Activated effector memory CD4-positive, alpha-beta T cell treated with Interleukin-2 at 50 U/mL for 16 hours (primary cell): ENCODE measurements at regions not wholly inside any gene's neighbourhood (a gene's known extent, or its start where the extent isn't known, plus 50 kb on each side); places are given as distances from the start of the nearest gene placed in this dataset.
"Not testable (repeated sequence)": the region's sequence is repeated elsewhere in the genome, so short reads cannot be mapped to it uniquely, and the experiment has no call there.

ENCODE experiments used
- DNase-seq: peaks from one replicate; pipeline ENCODE4 v3.0.0-alpha.2; 2020

DNA sequence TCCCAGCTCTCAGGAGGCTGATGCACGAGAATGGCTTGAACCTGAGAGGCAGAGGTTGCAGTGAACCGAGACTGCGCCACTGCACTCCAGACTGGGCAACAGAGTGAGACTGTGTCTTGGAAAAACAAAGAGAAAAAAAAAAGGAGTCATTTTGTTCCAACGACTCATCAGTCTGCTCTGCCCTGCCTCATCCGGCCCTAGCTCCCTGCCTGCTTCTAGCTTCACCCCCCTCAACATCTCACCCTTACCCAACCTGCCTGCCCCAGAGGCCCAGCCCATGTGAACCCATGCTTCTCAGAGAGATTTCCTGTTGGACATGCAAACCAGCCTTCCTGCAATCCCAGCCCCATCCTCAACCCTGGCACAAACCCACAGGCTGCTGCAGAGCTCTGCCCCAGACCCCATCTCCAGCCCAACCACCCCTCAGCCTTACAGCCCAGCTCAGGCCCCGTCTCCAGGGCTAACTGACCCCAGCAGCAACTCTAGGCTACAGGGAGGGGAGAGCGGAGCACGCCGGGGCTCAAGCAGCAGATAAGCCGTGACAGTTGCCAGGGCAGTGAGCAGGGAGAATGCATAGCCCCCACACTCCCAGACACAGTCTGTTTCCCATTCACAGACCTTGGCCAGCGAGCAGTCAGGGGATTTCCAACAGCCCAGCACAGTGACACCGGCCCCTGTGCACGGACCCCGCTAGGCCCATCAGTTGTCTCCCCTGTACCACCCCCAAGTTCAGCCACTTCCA lies 86.0 kb upstream of the KCTD7 start:
- no peak for DNase-seq

DNA sequence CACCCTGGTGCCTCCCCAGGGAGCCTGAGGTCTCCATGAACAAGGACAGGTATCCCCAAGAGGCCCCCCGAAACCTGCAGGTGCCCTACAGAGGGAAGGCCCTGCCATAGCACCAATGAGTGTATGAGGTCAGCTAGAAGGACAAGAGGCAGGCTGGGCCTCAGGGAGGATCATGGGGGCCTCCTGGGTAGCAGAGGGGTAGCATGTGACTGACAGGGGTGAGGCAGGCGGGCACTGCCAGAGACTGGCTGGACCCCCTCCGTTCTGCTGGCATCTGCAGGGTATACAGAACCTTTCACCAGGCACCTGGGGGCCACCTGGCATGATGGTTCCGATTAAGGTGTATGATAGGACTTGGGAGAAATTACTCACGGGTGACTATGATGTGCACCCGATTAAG lies 79.2 kb upstream of the KCTD7 start:
- no peak for DNase-seq

DNA sequence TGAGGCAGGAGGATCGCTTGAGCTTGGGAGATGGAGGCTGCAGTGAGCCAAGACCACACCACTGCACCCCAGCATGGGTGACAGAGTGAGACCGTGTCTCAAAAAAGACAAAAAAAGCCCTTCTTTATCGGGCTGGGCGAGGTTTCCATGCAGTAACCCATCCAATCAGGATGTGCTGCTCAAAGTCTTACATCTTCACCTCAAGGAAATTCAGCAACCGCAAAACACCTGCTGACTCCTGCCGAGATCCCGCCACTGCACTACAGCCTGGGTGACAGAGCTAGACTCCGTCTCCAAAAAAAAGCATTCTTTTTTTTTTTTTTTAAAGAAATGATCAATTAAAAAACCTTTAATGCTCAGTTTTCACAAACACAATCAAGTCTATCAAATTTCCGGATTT lies 75.7 kb upstream of the KCTD7 start:
- DNase-seq = no peak

DNA sequence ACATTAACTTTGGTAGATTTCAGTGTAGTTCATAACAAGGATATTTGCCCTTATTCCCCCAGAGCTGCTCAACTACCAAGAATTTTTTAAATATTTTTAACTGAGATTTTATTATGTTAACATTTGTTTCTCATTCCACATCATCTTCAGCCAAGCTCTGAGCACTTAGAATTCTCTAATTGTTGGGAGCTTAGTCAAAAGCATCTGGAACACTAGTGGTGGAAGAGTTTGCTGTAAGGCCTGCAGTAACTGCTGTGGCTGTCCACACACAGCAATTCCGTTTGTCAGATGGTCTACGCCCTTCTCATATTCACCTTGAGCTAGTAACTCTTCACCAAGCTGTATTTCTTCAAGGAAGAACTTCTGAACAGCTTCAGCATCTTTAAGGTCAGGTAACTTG lies 75.0 kb upstream of the KCTD7 start:
- not testable (repeated sequence) for DNase-seq

DNA sequence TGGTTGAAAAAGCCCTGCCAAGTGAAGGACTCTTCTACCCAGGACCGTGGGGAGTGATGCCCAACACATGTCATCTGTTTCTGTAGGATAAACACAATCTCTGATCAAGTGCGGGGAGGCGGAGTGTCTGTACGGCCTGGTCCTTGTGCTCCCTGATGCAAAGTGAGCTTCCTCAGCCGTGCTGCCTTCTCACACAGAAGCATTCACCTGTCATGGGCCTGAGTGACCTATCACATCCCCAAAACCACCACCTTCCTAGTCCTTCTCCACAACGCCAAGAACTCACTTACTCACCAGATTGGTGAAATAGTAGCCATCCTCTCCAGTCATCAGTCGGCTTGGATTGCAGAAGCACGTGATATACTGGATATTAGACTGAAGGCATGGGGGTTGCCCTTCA lies 74.4 kb upstream of the KCTD7 start:
- DNase-seq = not testable (repeated sequence)

DNA sequence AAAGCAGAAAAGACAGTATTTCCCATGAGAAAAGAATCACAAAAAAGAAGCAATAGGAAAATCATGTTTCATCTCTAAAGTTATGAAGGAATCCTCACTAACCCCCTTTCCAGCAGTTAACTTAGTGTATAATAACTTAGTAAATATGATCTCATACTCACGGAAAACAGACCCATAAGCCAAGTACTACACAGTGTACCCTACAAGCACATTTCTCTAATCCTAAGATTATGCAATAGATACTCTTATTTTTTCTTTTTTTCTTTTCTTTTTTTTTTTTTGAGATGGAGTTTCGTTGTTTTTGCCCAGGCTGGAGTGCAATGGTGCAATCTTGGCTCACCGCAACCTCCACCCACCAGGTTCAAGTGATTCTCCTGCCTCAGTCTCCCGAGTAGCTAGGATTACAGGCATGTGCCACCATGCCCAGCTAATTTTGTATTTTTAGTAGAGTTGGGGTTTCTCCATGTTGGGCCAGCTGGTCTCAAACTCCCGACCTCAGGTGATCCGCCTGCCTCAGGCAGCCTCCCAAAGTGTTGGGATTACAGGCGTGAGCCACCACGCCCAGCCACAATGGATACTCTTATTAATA lies 73.7 kb upstream of the KCTD7 start:
- DNase-seq = not testable (repeated sequence)

DNA sequence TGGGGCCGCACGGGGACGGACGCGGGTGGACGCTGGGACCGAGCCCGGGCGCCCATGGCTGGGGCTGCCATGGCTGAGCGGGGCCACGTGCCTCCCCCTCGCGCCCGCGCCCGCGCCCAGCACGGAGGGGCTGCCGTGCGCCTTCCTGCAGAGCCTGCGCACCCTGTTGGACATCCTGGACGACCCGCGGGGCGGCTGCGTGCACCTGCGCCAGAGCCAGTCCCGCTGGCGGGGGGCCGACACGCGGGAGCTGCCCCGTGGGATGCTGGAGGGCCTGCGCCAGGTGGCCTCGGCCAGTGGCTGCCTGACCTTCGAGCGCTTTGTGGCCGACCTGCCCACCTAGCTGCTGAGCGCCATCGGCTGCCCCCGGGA lies 72.5 kb upstream of the KCTD7 start:
- no peak for DNase-seq

DNA sequence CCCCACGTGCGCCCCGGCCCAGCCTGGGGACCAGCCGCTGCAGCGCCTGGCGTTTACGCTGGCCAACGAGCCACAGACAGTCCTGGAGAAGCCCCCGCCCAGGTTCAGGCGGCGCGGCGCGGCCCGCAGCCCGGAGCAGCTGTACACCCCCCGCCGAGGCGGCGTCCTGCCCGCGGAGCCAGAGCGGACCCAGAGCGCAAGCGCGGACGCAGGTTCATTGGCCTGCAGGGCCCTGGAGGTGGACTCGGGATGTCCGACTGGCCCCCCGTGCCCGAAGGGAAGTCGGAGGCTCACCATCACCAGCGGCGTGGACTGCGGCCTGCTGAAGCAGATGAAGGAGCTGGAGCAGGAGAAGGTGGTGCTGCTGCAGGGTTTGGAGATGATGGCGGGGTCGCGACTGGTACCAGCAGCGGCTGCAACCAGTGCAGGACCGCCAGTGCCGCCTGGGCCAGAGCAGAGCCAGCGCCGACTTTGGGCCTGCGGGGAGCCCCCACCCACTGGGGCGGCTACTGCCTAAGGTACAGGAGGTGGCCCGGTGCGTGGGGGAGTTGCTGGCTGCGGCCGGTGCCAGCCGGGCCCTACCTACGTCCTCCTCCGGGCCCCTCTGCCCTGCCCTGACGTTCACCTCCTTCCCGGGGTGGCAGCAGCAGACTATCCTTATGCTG lies 72.0 kb upstream of the KCTD7 start:
- DNase-seq = no peak

DNA sequence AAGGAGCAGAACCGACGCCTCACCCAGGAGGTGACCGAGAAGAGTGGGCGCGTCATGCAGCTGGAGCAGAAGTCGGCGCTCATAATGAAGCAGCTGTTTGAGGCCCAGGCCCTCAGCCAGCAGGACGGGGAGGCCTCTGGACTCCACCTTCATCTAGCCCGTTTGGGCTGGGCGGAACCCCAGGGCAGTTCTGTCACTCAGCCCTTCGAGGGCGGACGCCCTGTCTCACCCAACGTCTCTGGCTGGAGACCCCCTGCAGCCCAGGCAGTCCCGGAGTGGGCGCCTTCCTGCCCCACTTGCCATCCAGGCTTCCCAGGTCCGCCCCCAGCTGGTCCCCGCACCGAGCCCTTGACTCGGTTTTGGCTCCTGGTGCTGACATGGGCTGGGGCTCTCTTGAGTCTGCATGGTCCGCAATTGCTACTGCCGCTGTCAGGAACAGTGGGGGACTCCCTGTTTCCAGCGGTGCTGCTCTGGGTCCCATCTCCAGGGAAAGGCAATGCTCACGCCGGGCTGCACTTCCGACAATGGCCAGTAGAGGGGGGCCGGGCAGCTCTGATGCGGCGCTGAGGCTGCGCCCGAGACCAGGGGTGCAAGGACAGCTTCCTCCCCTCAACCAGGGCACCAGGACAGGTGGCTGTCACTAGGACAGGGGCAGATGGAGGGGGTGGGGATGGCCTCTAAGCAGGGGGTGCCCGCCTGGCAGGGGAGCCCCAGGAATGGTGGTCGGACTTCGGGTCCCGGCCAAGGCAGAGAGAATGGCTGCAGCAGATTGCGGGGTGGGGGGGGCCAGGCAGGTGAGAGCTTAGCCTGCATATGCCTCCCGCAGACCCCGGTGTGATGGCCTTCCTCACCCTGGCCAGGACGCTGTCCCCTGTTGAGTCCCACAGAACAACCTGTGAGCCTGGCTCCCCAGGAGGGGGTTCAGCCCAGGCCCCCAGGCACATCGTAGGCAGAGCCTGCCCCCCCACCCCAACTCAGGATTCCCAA lies 71.2 kb upstream of the KCTD7 start:
- peak; percentile 57 for DNase-seq

DNA sequence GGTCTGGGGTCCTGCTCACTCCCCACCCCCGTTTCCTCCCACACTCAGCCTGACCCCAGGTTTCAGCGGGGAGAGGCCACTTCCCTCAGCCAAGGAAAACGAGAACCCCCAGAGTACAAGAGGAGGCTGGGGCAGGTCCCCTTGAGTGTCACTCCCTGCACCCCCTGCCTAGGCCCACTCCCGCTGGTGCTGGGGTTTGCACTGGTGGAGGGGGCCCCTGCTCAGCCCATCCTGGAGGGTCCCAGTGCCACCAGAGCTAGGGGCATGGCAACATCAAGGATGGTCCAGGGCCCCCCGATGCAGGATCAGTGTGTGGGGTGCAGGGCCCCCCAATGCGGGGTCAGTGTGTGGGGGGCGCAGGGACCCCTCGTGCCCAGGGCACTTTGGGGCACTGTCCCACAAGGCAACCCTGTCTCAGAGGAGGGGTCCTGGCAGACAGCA lies 70.5 kb upstream of the KCTD7 start:
- no peak for DNase-seq

DNA sequence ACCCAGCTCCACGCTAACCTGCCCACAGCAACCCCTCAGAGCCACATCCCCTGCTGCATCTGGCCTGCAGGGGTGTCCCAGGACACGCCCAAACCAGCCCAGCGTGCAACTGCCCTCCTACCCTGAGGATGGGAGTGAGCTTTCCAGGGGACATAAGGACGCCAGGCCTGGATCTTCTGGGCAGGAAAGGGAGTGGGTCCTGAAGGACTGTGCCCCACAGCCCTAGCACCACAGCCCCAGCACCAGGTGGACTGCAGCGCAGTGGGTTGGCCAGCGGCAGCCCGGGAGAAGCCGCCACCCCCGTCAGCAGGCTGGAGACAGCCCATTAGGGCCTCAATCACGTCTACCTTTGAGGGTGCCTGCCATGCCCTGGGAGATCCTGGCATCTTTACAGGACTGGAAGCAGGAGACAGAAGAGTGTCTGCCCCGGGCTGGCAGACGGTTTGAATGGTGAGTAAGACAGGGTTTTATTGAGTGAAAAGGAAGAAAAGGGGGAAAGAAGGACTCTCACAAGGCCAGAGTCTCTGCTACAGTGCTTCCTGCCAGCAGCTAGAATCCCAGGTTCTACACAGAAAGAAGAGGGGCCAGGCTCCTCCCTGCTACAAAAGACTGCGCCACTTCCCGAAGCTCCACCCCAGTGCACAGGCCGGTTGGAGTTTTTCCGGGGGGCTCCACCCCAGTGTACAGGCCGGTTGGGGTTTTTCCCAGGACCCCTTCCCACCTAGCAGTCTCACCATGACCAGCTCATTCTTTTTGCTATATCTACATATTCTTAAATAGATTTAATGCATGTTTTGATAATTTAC lies 69.8 kb upstream of the KCTD7 start:
- DNase-seq = no peak

DNA sequence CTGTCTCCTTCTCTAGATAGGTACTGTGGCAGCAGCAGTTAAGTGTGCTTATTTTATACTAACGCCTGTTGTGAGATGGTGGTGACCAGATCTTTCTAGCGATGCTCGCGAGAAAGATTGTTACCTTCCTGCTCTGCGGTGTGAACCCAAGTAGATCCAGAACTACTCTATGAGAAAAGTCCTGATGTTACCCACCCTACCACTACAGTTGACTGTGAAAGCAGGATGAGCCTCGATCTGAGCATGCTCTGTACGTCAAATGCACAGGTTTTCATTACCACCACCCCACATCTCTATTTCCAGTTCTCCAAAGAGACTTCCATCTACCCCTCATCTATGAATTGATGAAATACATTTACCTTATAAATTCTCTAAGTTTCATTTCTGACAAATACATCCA lies 64.6 kb upstream of the KCTD7 start:
- DNase-seq = no peak

DNA sequence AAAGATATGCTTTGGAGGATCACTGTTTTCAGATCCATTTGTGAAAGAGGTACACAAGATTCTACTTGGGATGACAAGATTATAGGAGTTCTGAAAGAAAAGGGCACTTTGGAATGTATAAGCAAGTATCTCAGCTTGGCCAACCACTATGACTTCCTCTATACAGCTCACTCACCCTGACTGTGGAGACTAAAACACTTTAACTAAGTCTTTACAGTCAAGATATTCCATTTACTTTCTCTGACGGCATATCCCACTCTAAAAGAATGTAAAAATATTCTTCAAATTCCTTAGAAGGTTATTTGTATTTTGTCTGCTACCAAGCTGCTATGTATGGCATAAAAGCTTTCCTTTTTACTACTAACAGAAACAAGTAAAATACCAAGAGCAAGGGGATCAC lies 58.5 kb upstream of the KCTD7 start:
- DNase-seq = not testable (repeated sequence)

DNA sequence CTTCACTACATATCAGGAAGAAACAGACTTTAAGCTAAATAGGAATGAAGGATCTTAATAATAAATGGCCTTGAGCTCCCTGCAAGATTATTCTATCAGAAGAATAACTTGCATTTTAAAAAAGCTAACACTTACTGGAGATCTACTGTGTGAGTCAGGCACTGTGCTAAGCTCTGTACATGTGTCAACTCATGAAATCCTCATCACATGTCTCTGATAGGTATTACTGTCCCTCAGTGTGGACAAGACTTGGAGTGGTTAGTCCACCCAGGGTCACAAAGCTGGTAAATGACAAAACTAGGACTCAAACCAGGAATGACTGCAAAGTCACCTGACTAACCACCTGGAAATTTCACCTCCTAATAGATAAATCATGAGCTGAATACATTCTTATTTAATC lies 57.1 kb upstream of the KCTD7 start:
- no peak for DNase-seq

DNA sequence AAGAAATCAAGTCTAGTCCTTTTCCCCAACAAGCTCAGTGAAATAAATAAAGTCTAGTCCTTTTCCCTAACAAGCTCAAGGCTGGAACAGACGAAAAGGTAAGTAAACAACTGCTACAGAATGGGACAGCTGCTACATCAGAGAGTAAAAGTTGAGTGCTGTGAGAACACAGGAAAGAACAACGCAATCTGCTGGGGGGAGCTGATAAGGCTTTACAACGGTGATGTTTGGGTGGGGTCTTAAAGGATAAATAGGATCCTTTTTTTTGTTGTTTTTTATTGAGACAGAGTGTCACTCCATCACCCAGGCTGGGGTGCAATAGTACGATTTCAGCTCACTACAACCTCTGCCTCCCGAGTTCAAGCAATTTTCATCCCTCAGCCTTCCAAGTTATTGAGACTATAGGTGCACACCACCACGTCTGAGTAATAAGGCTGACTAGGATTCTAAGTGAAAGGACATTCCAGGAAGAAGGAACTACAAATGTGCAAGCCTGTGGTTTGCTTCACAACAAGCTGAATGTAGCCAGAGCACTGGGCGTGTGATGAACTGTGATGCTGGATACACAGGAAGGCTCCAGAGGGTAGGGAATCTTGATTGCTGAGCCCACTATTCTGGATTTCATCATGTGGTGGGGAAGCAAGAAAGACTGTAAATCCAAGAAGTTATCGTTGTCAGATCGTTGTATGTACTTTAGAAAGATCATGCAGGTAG lies 54.7 kb upstream of the KCTD7 start:
- not testable (repeated sequence) for DNase-seq

DNA sequence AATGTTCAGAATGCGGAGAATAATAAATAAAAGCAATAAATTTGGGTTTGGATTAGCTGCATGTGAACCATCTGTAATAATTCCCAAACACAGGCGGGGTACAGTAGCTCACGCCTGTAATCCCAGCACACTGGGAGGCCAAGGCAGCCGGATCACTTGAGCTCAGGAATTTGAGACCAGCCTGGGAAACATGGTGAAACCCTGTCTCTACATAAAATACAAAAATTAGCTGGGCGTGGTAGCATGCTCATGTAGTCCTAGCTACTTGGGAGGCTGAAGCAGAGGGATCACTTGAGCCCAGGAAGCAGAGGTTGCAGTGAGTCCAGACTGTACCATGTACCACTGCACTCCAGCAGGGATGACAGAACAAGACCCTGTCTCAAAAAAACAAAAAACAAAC lies 53.9 kb upstream of the KCTD7 start:
- DNase-seq = not testable (repeated sequence)

DNA sequence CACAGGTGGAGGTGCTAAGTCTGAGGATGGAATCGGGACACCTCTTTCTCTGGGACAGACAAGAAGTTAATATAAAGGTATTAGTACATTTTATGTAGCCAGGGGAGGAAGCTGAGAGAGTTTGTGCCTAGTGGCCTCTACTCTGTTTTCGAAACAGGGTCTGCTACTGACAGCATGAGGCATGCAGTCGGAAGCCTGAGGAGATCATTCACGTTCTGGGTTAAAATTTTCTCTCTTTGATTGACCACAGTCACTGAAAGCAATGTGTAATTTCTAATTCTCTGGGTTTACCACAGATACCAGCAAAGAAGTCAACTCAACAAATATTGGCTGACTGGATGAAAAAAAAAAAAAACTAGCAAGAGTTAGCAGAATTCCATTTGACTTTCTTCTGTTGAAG lies 53.3 kb upstream of the KCTD7 start:
- DNase-seq = no peak

DNA sequence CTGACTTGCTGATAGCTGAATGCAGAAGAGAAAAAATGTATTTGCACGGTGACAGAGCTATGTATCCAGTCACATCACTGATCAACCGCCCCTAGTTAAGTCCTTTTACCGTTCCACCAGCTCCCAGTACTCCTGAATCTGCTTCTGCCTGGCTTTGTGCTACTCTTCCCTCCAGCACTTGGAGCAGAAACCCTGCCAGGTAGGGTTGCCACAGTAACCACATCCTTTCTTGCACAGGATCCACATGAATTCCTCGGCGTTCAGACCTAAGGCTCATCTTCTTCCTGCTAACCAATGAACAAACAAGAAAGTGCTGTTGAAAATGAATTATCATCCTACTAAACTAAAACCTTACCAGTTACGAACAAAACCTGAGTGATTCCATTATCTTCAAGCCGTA lies 52.0 kb upstream of the KCTD7 start:
- no peak for DNase-seq
